Lung (tissue), 11 donors: ENCODE measurements at regions not wholly inside any gene's neighbourhood (a gene's known extent, or its start where the extent isn't known, plus 50 kb on each side); places are given as distances from the start of the nearest gene placed in this dataset.

Experiments
- ATAC-seq: fragments of 200-7000 bp; cut with Tn5 transposase; one replicate; pipeline ENCODE4 v1.9.1; 2020; ENCODE audit warnings: moderate number of reproducible peaks; ENCODE audit not compliant: insufficient read depth, low FRiP score
- DNase-seq, 3 donors: peaks; one replicate each; pipeline ENCODE4 v3.0.0-alpha.2; 2013 to 2017
- H3K27ac ChIP-seq, 2 donors: one replicate each; pipeline ENCODE4 v1.5.1; 2013; ENCODE audit warnings: mild to moderate bottlenecking in 2 of 2, moderate library complexity in 2 of 2, control low read depth in 1 of 2, inconsistent platforms in 1 of 2, low read depth in 1 of 2, low read length in 1 of 2
- H3K27me3 ChIP-seq, 3 donors: one replicate each; pipeline ENCODE4 v1.5.1; 2013; ENCODE audit warnings: low read length in 2 of 3; ENCODE audit not compliant: control insufficient read depth in 3 of 3, insufficient read depth in 3 of 3
- H3K36me3 ChIP-seq, 4 donors: one replicate each; pipeline ENCODE4 v1.5.1; 2013; ENCODE audit warnings: low read length in 4 of 4, mild to moderate bottlenecking in 1 of 4, moderate library complexity in 1 of 4; ENCODE audit not compliant: control insufficient read depth in 4 of 4, insufficient read depth in 4 of 4
- H3K4me1 ChIP-seq, 5 donors: one replicate each; pipeline ENCODE4 v1.5.1; 2013; ENCODE audit warnings: low read length in 5 of 5, mild to moderate bottlenecking in 2 of 5, moderate library complexity in 1 of 5; ENCODE audit not compliant: control insufficient read depth in 5 of 5, insufficient read depth in 5 of 5
- H3K4me3 ChIP-seq: one replicate; pipeline ENCODE4 v1.5.1; 2013; ENCODE audit warnings: mild to moderate bottlenecking, control low read depth, moderate library complexity
- H3K9ac ChIP-seq, 2 donors: one replicate each; pipeline ENCODE4 v1.5.1; 2013; ENCODE audit warnings: low read length in 2 of 2, control low read depth in 1 of 2; ENCODE audit not compliant: insufficient read depth in 1 of 2
- H3K9me3 ChIP-seq, 4 donors: one replicate each; pipeline ENCODE4 v1.5.1; 2013; ENCODE audit warnings: low read length in 3 of 4, mild to moderate bottlenecking in 1 of 4, moderate library complexity in 1 of 4; ENCODE audit not compliant: control insufficient read depth in 4 of 4, insufficient read depth in 3 of 4
- WGBS, 2 donors: extraction: QIAGEN DNeasy Blood & Tissue Kit; methylation state at CpG; one replicate each; pipeline ENCODE4 v1.1.7; 2013; 5-methylcytosine and 5-hydroxymethylcytosine counted together
- TF ChIP-seq, protein P1 (sequence below): IDR thresholded peaks from 2 replicates; pipeline ENCODE4 v1.5.1; 2012; ENCODE audit warnings: mild to moderate bottlenecking; ENCODE audit errors: control extremely low read depth, extremely low read depth
- donor health status: control.
- donor health status: control.
- donor health status: Bipolar disorder and iron deficiency.
- donor health status: healthy.
- donor health status: DM: yes; HTN: yes; CAD: no.

- Histone ChIP-seq H3K9me3 (peaks cover 0 to 5% (median 0%) of the 10 kb centered on the region in 4 donors), H3K9ac (no peak overlapping the region), H3K27ac (no peak overlapping the region), H3K4me1 (peaks cover 0 to 2% (median 0%) of the 10 kb centered on the region in 5 donors), H3K36me3 (no peaks in the 10 kb centered on the region), H3K4me3 (no peak overlapping the region), H3K27me3 (peaks cover 0 to 3% (median 0%) of the 10 kb centered on the region in 3 donors)
- WGBS, 2 donors: 63 to 74% methylated on average over 7 of the region's 7 CpGs
- TF ChIP-seq, protein P1, sequence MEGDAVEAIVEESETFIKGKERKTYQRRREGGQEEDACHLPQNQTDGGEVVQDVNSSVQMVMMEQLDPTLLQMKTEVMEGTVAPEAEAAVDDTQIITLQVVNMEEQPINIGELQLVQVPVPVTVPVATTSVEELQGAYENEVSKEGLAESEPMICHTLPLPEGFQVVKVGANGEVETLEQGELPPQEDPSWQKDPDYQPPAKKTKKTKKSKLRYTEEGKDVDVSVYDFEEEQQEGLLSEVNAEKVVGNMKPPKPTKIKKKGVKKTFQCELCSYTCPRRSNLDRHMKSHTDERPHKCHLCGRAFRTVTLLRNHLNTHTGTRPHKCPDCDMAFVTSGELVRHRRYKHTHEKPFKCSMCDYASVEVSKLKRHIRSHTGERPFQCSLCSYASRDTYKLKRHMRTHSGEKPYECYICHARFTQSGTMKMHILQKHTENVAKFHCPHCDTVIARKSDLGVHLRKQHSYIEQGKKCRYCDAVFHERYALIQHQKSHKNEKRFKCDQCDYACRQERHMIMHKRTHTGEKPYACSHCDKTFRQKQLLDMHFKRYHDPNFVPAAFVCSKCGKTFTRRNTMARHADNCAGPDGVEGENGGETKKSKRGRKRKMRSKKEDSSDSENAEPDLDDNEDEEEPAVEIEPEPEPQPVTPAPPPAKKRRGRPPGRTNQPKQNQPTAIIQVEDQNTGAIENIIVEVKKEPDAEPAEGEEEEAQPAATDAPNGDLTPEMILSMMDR: no peak
- no peak for ATAC-seq
- peak; percentile 48 to 69 (median 64) for DNase-seq
Measured at GRCh38 chr11:134607963-134608750, 196.1 kb upstream of the B3GAT1 start.

DNA sequence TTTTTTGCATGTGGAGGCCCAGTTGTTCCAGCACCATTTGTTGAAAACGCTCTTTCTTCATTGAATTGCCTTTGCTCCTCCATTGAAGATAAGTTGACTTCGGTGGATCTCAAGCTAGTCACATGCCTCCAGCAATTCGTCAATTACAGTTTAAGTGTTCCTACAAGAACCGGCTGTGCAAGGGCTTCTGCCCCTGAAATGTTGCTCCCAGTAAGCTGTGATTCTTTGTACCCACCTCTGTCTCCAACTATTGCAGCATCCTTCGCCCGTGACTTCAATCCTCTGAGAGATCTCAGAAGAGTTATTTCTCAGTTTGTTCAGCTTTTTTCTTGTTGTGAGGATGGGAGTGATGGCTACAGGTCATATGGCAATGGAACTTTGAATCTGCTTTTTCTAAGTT, 194.2 kb upstream of the B3GAT1 start:
- 62 to 72% methylated on average over 6 of the region's 6 CpGs for WGBS, 2 donors
- TF ChIP-seq, protein P1: no peak
- H3K27ac ChIP-seq: no peak overlapping the region
- H3K4me3 ChIP-seq: no peak overlapping the region
- H3K9ac ChIP-seq: no peak overlapping the region
- ATAC-seq: no peak
- no peak for DNase-seq
- peaks cover 0 to 2% (median 0%) of the 10 kb centered on the region in 5 donors for H3K4me1 ChIP-seq
- H3K36me3 ChIP-seq: no peaks in the 10 kb centered on the region
- H3K27me3 ChIP-seq: peaks cover 0 to 3% (median 0%) of the 10 kb centered on the region in 3 donors
- H3K9me3 ChIP-seq: peaks cover 0 to 5% (median 0%) of the 10 kb centered on the region in 4 donors

DNA sequence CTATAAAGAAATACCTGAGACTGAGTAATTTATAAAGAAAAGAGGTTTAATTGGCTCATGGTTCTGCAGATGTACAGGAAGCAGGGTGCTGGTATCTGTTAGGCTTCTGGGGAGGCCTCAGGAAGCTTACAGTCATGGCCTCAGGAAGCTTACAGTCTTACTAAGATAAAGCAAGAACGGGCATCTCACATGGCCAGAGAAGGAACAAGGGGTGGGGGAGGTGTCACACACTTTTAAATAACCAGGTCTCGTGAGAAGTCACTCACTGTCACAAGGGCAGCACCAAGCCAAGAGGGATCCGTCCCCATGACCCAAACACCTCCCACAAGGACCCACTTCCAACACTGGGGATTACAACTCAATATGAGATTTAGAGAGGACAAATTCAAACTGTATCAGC, 192.8 kb upstream of the B3GAT1 start:
- H3K36me3 ChIP-seq: no peaks in the 10 kb centered on the region
- H3K9me3 ChIP-seq: peaks cover 0 to 5% (median 0%) of the 10 kb centered on the region in 4 donors
- H3K4me1 ChIP-seq: peaks cover 0 to 2% (median 0%) of the 10 kb centered on the region in 5 donors
- H3K27ac ChIP-seq: no peak overlapping the region
- peaks cover 0 to 3% (median 0%) of the 10 kb centered on the region in 3 donors for H3K27me3 ChIP-seq
- ATAC-seq (no peak), DNase-seq (no peak)
- H3K4me3 ChIP-seq: no peak overlapping the region
- no peak overlapping the region for H3K9ac ChIP-seq
- 77 to 81% methylated on average over 3 of the region's 3 CpGs for WGBS, 2 donors
- TF ChIP-seq, protein P1: no peak
